Adrenal gland (tissue), 9 donors: ENCODE measurements at regions not wholly inside any gene's neighbourhood (a gene's known extent, or its start where the extent isn't known, plus 50 kb on each side); places are given as distances from the start of the nearest gene placed in this dataset.

Experiments used
- DNase-seq, 7 donors: peaks; one replicate each; pipeline ENCODE4 v3.0.0-alpha.2; 2019 to 2020
- H3K27ac ChIP-seq, 5 donors: fragments of 200-600 bp; sonication (generic) in 4 of 5; 1 replicate in 3 of 5; 2 replicates in 2 of 5; pipeline versions ENCODE4 v1.5.1 to v1.8.0; 2016 to 2020; ENCODE audit warnings: mild to moderate bottlenecking in 1 of 5
- H3K27me3 ChIP-seq: fragments of 200-600 bp; 2 replicates; pipeline ENCODE4 v1.8.0; 2021
- H3K36me3 ChIP-seq, 2 donors: fragments of 200-600 bp; replicated peaks in 1 of 2; 1 replicate in 1 of 2; 2 replicates in 1 of 2; pipeline versions ENCODE4 v1.5.1 to v1.8.0; 2018 to 2022
- H3K4me1 ChIP-seq, 2 donors: fragments of 200-600 bp; replicated peaks in 1 of 2; 1 replicate in 1 of 2; 2 replicates in 1 of 2; pipeline versions ENCODE4 v1.5.1 to v1.8.0; 2018 to 2021
- H3K4me3 ChIP-seq, 4 donors: fragments of 200-600 bp; sonication (generic) in 3 of 4; one replicate each; pipeline ENCODE4 v1.5.1; 2016 to 2018
- H3K9me3 ChIP-seq, 3 donors: fragments of 200-600 bp; sonication (generic) in 1 of 3; replicated peaks in 1 of 3; 1 replicate in 2 of 3; 2 replicates in 1 of 3; pipeline versions ENCODE4 v1.5.1 to v1.8.0; 2016 to 2021
- CTCF ChIP-seq, 6 experiments: fragments of 450-650 bp in 4 of 6; fragments of 200-600 bp in 2 of 6; sonication (generic) in 1 of 6; IDR thresholded peaks; 1 replicate in 5 of 6; 2 replicates in 1 of 6; pipeline versions ENCODE4 v1.5.1 to v1.8.0; 2016 to 2021; ENCODE audit warnings: antibody characterized with exemption in 6 of 6, mild to moderate bottlenecking in 2 of 6, moderate library complexity in 1 of 6
- POLR2A ChIP-seq, 2 donors: fragments of 450-650 bp; IDR thresholded peaks; one replicate each; pipeline ENCODE4 v1.6.1; 2017; ENCODE audit warnings: antibody characterized with exemption in 2 of 2, mild to moderate bottlenecking in 2 of 2, moderate library complexity in 1 of 2
- WGBS, 4 donors: extraction: QIAGEN DNeasy Blood & Tissue Kit in 2 of 4; methylation state at CpG; one replicate each; pipeline versions ENCODE4 v1.1.5 to v1.1.7; 2013 to 2017; 5-methylcytosine and 5-hydroxymethylcytosine counted together
- intact Hi-C, 2 donors: fragments of 100-400 bp; cut with DNase I; formaldehyde crosslinking; loops; one replicate each; pipeline versions ENCODE4 v1.14.1 to v1.15.0; 2022 to 2023
- donor health status: healthy with polysubstance abuse.
- donor health status: Bipolar disorder and iron deficiency.
- donor health status: DM: yes; HTN: yes; CAD: no.
- donor health status: DM: no; HTN: no; CAD: no.
- donor health status: DM: no; HTN: no; CAD: no.

DNA sequence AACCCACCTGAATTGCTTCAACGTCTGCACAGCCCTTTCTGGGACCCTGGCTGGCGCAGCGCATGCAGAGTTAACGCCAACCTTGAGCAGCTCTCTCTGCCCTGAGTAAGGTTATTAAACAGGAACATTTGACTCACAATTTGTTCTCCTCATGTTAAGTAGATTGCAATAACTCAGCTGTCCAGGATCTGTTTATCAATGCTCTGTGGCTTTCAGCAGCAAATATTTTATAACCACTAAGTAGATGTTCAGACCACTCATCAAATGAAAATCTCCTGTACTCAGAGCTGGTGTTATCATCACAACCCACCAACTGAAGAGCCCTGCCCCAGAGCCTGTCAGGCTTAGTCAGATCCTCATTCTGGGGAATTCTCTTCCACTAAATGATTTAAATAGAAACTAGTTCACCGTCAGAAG is 403.0 kb downstream of the ZNF608 start:
- Histone ChIP-seq H3K27me3 (no peaks in the 10 kb centered on the region), H3K4me3 (peak overlapping the region in 1 of 4 donors; percentile 9), H3K9me3 (no peaks in the 10 kb centered on the region), H3K4me1 (peaks cover 14 to 34% of the 10 kb centered on the region in 2 donors), H3K36me3 (no peaks in the 10 kb centered on the region), H3K27ac (peak overlapping the region in 3 of 5 donors; percentile 43 to 57 (median 51))
- DNase-seq, result peak; percentile 14 to 53 (median 28)
- no peak for TF ChIP-seq POLR2A (IDR thresholded peaks at IDR 0.05)
- TF ChIP-seq CTCF (IDR thresholded peaks at IDR 0.05), result no peak
- 29 to 52% (median 42%) methylated on average over 5 of the region's 5 CpGs for WGBS, 4 donors
- intact Hi-C loops, result no loop called here

GRCh38 chr5:124342986-124343385 is 403.5 kb downstream of the ZNF608 start:
- 6 to 45% (median 28%) methylated on average over 1 of the region's 1 CpG for WGBS, 4 donors
- Histone ChIP-seq H3K27ac (peak overlapping the region in 3 of 5 donors; percentile 43 to 57 (median 51)), H3K27me3 (no peaks in the 10 kb centered on the region), H3K9me3 (no peaks in the 10 kb centered on the region), H3K4me1 (peaks cover 14 to 34% of the 10 kb centered on the region in 2 donors), H3K4me3 (peak overlapping the region in 1 of 4 donors; percentile 9), H3K36me3 (no peaks in the 10 kb centered on the region)
- TF ChIP-seq POLR2A (IDR thresholded peaks at IDR 0.05), result no peak
- no peak for TF ChIP-seq CTCF (IDR thresholded peaks at IDR 0.05)
- intact Hi-C loops, result no loop called here
- no peak for DNase-seq

DNA sequence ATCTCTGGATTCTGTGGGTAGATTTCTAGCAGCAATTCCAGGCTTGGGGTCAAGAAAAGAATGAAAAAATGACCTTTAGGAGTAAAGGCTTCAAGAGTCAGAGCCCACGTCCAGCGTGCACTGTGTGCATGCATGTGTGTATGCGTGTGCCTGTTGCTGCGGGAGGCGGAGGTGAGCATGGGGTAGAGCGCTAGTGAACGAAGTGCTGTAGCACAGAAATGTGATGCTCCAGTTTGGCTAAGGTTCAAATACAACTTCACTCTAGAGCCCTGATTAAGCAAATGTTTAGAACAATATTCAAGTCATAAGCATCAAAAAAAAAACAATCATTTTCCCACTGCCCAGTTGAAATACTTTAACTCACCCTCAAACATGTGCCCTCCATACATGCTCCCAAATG is 403.9 kb downstream of the ZNF608 start:
- DNase-seq, result peak in 1 of 7 donors; percentile 9

GRCh38 chr5:124342027-124342471 is 404.4 kb downstream of the ZNF608 start:
- 17 to 30% (median 19%) methylated on average over 1 of the region's 1 CpG for WGBS, 4 donors
- Histone ChIP-seq H3K27me3 (no peaks in the 10 kb centered on the region), H3K9me3 (no peaks in the 10 kb centered on the region), H3K4me1 (peaks cover 14 to 34% of the 10 kb centered on the region in 2 donors), H3K4me3 (no peak overlapping the region), H3K27ac (no peak overlapping the region), H3K36me3 (no peaks in the 10 kb centered on the region)
- TF ChIP-seq CTCF (IDR thresholded peaks at IDR 0.05), result no peak
- TF ChIP-seq POLR2A (IDR thresholded peaks at IDR 0.05), result no peak
- intact Hi-C loops, result no loop called here
- DNase-seq, result peak in 6 of 7 donors; percentile 29 to 72 (median 50)

More for the DNA sequence above, 403.9 kb downstream of the ZNF608 start:
- WGBS, 4 donors, result 71 to 84% (median 80%) methylated on average over 7 of the region's 7 CpGs
- Histone ChIP-seq H3K4me3 (no peak overlapping the region), H3K9me3 (no peaks in the 10 kb centered on the region), H3K36me3 (no peaks in the 10 kb centered on the region), H3K27me3 (no peaks in the 10 kb centered on the region), H3K4me1 (peaks cover 14 to 34% of the 10 kb centered on the region in 2 donors), H3K27ac (peak overlapping the region in 1 of 5 donors; percentile 51)
- TF ChIP-seq CTCF (IDR thresholded peaks at IDR 0.05) (no peak), POLR2A (IDR thresholded peaks at IDR 0.05) (no peak)
- intact Hi-C loops, result no loop called here
